Stimulated activated CD4-positive, alpha-beta T cell treated with anti-CD3 and anti-CD28 coated beads, Interleukin-2, amount 100 ng/mL, for 48 hours (primary cell): ENCODE measurements at regions not wholly inside any gene's neighbourhood (a gene's known extent, or its start where the extent isn't known, plus 50 kb on each side); places are given as distances from the start of the nearest gene placed in this dataset.

Experiments
- DNase-seq, 2 donors: peaks; one replicate each; pipeline ENCODE4 v3.0.0-alpha.2; 2020

DNA sequence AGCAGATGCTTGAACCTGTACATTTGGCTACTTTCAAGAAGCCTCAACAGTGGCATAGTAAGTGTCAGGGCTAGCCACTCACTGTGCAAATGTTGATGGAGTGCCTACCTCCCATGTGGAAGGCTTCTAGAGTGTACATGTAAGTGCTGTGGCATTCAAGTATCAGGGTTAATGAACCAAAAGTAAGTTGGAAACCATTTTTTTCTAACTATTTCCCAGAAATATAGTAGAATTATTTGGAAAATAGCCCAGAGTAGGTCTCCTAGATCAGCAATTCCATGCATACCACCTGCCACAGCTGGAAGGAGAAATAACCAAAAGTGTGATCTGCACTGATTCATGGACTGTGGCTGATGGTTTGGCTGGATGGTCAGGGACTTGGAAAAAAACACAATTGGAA is 53.3 kb downstream of the FOXD1 start:
- DNase-seq, result no peak

DNA sequence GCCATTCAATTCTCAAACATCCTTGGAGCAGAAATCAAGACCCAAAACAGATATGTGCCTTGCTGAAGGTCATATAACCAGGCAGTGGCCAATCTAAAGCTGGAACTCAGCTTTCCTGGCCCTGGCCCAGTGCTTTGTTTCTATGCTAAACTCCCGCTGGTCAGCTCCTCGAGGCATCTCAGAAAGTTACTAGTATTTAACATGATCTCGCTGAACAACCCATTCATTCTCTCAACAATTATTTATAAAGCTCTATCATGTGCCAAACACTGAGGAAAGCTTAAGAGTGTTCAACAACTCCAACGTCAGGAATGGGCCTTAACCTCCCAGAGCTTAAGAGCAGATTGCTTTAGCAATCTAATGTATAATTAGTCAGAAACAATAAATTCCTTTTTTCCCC is 54.0 kb downstream of the FOXD1 start:
- DNase-seq, result no peak

DNA sequence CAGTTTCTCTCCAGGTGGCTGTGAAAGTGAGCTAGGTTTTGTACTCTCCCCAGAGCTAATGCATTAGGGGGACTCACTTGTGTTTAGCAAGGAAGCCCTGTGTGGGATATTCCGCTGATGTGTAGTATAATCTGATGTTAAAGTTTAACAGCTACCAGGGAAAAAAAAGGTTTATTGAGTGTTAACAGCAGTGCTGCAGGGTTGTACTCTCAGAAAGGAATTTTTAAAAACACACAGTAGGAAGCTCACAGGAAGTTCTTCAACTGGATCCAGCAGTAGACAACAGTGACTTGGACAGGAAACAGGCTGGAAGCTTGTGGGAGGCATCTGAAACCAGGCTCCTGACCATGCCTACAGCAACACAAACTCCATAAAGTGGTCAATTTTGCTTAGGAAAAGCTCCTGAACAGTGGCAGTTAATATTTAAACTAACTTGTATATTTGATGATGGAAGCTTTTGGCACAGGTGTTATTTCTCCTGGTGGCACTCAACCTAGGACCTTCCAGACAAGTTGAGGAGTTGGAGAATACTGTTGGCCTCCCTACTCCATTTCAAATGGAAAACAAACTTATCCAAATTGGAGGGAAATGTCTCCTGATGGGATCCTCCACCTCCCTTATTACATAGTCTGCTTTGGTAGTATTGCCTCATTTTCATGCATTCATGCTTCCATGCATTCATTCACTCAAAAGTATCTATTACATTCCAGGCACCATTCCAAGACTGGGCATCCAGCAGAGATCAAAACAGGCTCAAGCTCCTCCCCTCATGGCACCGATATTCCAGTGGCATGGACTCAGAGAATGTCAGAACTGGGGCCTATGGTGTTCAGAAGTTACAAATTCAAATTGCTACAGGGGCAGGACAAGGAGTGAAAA is 54.7 kb downstream of the FOXD1 start:
- DNase-seq, result no peak

DNA sequence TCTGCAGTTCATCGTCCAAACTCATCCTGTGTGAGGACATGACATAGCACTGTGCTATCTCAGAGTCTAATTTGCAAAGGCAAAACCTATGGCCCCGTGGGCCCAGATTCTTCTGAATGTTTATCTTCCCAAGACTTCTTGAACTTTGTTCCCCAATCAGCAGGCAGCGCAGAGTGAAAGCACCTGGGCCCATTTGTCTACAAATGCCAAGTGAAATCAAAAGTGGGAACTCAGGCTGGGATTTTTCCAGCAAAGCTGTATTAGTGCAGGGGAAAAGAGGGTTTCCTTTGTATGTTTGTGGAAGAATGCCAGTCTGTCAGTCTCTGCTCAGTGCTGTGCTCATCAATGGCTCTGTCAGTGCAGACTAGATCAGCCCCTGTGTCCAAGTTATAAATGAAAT is 55.8 kb downstream of the FOXD1 start:
- no peak for DNase-seq

DNA sequence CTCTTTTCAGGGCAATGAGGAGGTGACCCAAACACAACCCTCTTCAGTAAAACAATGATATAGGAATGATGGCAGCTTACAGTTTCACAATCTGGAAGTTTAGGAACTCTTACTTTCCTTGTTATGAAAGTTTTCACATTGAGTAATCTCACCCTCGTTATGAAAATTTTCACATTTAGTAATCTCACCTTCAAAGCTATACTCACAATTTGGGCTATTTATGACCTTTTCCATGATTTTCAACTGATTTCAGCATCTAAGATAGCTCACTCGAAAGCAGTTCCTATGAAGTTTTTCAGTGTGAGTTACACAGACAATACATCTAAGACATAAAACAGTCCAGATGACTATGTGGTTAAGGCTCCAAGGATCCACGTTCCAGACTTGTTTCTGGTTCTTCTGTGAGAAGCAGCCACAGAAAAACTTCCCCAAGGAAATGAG is 57.1 kb downstream of the FOXD1 start:
- DNase-seq, result no peak

DNA sequence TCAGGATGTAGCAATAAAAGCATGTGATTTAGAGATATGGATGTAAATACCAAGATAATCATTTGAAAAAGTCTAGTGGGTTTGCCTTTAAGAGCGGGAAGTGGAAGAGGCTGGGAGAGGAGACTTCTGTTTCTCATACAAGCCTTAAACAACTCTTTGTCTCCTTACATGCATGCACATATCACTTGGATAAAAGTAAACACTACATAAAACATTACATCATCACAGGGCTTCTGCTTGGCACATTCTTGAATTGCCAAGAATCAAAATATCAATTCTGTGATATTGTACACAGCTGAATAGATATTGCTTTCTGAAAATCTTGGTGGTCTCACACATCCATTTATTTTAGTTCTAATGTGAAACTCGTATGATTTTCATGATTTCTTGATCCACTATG is 57.6 kb downstream of the FOXD1 start:
- no peak for DNase-seq

DNA sequence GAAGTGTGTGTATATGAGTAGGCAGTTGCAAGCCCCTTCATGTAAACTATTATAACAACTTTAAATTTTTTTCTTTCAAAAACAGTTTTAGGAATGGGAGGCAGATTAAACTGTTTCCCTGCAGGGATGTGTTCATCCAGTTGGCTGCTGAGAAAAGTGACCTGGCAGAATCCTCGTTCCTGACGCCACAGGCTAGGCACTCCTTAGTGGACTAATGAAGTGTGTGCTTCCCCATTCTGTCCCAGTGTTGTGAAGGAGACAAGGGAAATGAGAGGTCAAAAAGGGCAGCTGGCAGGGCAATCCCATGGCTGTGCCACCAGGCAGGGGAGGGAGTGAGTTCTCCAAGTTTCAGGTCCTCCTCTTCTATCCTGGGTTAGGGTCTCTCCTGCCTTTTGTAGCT is 59.8 kb downstream of the FOXD1 start:
- no peak for DNase-seq

DNA sequence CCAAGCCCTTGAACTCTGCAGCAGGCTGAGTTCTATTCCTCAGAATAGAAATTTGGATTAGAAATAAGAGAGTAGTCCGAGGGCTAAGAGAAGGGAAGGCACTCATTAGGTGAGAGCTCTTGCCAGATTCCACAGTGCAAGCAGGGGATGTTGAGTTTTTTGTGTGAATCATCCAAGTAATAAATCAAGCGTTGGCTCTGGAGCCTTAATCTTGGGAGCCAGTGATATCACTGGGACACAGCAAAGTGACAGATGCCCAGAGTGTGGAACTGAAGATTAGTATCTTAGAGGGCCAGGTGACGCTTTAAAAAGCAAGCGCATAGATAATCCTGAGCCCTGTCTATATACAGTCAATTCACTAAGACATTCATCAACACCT is 60.3 kb downstream of the FOXD1 start:
- no peak for DNase-seq

DNA sequence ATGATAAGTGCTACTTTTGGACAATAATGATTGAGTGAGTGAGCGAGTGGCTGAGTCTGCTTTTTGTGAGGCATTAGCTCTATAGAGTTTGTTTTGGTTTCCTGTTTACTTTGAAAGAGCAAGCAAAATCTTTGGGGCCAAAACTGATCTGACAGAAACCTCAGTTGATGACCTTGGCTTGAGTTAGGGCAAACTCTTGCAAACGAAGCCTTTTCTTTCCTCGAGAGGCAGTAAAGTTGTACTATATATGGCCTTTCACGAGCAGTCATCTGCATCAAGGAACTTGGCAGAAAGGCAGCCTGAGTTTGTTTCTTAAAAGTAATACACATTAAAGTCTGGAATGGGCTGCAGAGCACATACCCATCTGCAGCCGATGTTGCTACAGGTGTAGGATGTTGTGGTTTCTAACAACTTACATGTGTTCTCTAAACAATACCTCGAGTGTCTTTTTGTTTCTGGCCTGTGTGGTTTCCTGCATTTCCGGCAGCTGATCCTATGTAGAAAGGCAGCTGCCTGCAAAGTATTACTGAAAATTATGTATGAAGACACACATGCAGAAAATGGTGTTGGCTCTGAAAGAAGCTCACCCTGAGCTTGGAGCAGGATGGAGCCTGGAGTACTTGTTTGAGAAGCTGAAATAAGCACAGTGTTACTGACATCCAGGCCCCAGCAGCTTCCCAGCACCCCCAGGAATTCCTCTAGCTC is 60.8 kb downstream of the FOXD1 start:
- DNase-seq, result no peak

DNA sequence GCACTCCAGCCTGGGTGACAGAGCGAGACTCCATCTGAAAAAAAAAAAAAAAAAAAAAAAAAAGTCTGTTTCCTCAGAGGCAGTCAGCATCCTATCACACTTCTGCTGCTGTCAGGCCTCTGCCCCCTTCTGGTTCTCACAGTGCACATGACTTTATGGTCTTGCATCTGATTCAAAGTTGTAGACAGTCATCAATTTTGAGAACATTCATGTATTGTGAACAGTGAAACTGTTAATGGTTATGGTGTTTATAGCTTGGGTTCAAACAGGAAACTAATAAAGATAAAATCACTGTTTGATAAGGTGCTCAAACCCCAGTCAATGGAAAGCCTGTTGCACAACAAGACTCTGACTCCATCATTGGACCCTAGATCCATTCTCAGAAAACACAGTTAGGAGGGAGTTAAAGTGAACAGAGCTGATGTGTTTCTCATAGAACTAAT is 61.4 kb downstream of the FOXD1 start:
- no peak for DNase-seq

DNA sequence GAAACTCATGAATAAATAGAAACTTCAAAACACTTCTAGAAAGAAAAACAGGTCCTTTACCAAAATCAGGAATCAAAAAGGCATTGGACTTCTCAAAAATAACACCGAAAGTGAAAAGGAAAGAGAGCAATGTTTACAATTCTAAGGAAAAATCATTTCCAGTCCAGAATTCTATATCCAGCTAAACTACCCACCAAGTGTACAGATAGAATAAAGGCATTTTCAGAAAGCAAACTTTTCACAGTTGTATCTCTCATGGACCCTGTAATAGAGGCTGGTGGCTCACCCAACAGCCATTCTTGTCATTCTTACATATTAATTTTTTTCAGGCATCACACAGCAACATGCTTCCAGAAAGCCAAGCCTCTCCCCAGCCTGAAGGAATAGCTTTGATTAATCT is 63.7 kb downstream of the FOXD1 start:
- DNase-seq, result no peak

DNA sequence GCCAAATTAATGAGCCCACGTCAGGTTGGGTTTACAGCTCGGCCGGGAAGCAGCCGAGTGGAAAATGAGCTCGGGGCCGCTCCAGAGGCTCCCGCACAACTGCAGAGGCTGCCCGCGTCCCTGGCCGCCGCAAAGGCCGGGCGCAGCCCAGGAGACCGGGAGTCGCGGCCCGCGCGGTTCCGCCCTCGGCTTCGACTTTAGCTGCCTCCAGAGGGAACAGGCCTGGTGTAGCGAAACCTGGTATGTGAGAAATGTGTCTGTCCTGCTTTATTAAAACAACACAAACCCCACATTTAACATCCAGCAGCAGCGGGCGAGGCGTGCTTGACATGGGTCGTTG is 66.2 kb downstream of the FOXD1 start:
- DNase-seq, result no peak

DNA sequence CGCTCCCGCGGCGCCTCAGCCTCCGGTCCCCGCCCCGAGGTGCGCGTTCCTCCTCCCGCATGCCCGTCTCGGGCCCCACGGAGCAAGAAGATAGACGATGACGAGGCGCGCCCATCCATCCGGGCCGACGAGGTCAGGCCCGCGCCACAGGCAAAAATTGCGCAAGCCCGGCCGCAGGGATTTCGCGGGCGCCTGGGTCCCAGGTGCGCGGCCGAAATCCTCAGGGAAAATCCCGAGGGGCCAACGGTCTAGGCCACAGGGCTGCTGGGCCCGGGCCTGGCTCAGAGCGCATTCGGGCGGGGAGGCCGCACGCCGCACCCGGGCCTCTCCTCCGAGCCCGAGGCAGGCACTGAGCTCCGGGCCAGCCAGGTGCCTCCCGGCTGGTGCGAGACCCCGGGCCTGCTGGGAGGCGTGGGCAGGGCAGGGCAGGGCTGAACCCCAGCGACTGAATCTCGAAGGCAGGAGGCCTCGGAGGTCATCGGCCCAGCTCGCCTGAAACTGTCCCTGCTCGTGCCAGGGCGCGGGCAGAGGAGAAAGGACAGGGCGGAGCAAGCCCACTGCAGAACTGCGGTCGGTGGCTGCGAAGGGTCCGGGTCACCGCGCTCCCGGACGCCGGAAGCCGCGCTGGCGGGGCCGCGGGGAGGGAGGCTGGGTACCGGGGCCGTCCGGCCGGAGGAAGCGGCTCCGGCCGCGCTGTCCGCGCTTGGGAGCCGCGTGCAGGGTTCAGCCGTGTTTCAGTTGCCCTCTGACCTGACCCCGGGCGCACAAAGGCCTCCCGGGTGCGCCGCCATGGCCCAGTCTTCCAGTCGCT is 66.8 kb downstream of the FOXD1 start:
- DNase-seq, result no peak

DNA sequence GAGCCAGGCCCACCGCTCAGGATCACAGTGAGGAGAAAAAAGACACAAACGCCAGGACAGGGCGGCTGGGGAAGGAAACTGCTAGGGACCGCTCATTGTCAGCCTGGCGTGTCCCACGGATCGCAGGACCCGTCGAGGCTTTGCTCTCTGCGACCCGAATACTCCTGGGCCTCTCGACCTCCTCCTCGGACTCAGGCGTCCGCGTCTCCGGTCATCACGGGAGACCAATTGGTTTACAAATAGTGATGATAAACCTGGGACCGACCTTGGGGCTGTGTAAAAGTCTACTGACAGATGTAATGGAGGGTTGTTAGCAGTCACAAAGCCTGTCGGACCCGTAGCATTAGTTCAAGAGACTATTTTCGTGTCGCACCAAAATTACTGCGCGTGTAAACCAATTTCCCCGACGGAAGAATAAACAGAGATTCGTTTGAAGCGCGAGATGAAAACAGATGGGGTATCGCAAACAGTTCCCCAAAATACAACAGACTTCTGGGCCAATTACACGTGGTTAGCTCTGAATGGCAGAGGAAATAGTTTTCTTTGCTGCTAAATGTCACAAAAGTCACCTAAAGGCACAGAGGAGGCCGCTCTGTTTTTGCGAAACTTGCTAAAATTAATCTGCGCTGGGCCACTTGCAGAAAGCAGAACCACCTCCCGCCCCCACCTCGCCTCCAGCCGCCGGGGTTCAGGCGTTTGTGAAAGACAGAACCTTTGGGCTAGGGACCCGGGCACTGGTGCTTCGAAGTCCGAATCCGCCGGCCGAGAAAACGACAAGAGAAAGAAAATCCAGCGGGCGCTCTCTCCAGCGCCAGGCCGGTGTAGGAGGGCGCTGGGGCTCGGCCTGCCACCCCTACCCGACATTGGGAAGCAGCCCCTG is 67.6 kb downstream of the FOXD1 start:
- no peak for DNase-seq

DNA sequence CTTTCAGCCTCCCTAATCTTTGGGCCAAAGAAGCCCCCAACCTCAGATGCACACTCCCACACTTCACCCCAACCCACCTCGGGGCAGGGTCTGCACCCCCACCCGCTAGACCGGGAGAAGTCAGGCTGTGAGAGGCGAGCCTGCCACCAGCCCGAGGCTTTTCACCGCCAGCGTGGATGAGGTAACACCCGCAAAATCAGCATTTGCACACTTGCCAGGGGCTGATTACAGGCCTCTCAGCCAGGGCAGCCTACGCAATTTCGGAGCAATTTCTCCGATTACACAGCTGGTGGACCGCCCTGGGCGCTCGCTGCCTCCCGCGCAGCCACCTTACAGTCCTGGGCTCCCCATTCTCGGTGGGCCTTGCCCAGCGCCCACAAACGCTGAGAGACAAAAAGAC is 68.5 kb downstream of the FOXD1 start:
- DNase-seq, result no peak

DNA sequence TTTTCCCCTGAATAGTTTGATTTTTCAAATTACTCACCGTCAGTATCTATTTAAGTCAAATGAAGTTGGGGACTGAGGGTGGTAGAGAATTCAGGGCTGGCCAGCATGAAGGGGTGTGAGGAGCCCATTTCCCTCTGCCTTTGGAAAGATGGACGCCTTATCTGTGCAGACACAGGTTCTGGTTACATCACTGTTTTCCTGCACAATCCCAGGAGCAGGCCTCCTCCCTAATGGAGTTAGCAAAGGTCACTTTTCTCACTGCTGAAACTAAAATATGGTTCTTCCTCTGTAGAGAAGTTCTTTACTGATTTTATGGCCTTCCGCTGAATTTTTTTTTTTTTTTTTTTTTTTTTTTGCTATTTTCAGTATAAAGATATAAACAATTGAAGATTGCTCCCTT is 69.1 kb downstream of the FOXD1 start:
- DNase-seq, result no peak

DNA sequence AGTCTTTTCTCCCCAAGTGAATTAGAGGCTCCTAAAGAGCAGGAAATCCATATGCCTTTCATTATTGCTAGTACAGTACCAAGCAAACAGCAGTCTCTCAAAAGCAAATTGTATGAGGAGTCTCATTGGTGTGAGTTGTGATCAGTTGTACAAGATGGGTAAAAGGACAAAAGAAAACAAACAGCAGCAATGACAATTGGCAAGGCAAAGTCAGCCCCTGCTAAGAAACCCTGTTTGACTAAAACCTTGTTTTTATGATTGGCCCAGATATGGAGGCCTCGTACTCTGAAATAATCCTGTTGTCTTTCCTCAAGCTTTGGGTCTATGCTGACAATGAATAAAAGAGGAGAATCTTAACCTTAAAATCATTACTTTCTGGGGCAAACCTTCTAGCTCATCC is 69.8 kb downstream of the FOXD1 start:
- DNase-seq, result no peak

DNA sequence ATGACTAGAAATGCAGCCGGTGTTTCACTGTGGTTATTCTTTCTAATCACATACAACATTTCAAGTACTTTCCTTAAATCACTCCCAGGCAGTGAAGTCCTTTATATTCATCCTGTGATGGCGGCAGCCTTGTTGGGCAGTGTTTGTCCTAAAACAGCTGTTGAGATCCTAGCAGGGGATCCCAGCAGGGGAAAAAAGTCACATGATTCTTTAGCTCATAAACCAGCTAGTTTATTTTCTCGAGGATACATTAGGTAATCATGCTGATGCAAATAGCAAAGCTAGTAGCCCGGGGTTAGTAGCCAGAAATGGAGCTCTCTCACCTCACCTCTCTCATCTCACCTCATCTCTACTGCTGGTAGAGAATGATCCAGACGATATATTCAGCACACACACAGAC is 70.5 kb downstream of the FOXD1 start:
- DNase-seq, result no peak

DNA sequence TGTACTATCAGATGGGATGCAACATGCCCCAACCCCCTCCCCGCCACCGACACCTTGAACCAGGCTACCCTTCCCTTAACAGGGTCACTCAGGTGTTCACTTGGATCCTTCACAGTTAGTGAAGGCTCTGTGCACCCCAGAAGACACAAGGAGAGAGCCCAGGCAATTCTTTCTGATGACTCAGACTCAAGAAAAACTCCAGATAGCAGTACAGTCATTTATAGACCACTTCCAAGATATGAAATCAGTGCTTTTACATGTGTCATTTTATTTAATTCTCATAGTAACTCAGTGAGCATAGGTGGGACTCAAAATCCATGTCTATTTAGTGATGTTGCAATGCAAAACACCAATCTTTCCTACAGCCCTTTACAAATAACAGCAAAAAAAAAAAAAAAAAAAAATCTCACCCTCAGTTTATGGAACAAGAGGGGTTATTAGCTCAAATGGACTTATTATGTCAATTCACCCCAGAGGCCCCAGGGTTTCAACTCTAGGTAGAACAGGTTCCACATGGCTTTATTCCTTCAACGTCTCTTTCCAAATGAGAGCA is 71.9 kb downstream of the FOXD1 start:
- no peak for DNase-seq

DNA sequence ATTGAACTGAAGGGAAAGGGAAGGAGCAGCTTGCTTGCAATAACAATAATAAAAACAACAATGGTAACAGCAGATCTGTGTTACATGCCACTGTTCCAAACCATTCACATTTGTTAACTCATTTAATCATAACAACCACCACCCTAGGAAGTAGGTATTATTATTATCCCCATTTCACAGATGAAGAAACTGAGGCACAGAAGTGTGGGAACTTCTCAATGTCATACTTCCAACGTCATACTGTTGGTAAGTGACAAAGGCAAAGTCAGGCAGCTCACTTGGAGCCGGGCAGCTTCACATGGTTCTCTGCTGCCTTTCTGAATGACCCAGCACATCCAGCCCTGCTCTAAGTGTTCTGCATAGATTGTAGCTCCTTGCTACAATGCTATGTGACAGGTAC is 72.6 kb downstream of the FOXD1 start:
- DNase-seq, result no peak

DNA sequence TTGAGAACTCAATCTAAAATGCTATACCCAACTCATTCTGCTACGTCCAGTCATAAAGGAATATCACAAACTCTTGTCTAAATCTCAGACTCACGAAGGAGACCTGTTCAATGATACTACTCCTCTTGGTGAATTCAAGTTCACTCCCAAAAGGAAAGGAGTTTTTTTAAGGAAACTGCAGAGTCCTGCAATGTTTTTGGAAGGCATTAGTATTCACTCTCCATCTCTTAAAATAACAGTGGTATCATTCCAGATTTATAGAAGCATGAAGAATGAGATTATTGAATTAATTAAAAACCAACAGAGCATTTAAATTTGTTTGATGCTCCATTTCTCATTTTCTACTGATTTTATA is 73.4 kb downstream of the FOXD1 start:
- no peak for DNase-seq

DNA sequence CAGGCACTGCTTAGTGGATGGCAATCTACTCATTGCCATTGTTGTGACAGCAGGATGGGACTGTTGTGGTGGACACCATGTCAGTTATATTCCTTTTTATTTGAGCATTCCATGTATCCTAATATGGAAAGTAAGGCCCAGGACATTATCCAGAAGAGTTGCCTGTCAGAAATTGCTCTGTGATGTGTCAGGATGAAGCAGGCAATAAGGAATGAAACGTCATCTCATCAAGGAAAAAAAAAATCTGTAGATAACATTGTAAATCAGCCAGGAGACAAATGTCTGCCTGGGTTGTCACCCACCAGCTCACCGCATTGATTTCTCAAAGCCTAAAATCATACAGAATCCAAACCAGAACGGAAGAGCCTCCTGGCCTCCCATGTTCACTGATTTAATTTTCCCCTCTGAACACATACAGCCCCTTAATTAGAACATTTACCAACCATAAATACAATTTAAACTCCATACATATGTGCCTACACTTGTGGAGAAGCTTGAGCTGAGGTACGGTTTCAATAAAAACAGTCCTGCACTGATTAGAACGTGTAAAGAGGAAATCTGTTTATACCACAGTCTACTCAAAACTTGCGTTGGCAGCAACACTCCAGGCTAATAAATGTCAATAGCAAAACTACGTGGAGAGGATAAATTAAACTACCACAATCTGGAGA is 73.9 kb downstream of the FOXD1 start:
- DNase-seq, result no peak
